Mesendoderm (in vitro differentiated cells): ENCODE measurements at regions not wholly inside any gene's neighbourhood (a gene's known extent, or its start where the extent isn't known, plus 50 kb on each side); places are given as distances from the start of the nearest gene placed in this dataset.
A peak's percentile ranks its signal among the peaks of the same experiment; 100 is the strongest.

Experiments
- DNase-seq: peaks from one replicate; pipeline ENCODE4 v3.0.0; 2013
- H2AK5ac ChIP-seq: 2 replicates; pipeline ENCODE4 v1.6.1; 2013; ENCODE audit warnings: low read length, inconsistent platforms
- H2BK120ac ChIP-seq: 2 replicates; pipeline ENCODE4 v1.6.1; 2013; ENCODE audit warnings: low read depth, mild to moderate bottlenecking, low read length, moderate library complexity, mixed read lengths
- H2BK15ac ChIP-seq: replicated peaks from 2 replicates; pipeline ENCODE4 v1.6.1; 2013; ENCODE audit warnings: low read depth, mild to moderate bottlenecking, moderate library complexity
- H2BK5ac ChIP-seq: 2 replicates; pipeline ENCODE4 v1.6.1; 2013; ENCODE audit warnings: low read length, inconsistent platforms
- H3K18ac ChIP-seq: 2 replicates; pipeline ENCODE4 v1.6.1; 2013; ENCODE audit warnings: mild to moderate bottlenecking, low read length, mixed read lengths
- H3K23ac ChIP-seq: one replicate; pipeline ENCODE4 v1.6.1; 2013; ENCODE audit warnings: low read length
- H3K27ac ChIP-seq: 2 replicates; pipeline ENCODE4 v1.5.1; 2013; ENCODE audit warnings: low read depth, mild to moderate bottlenecking, inconsistent platforms, low read length, moderate library complexity
- H3K27me3 ChIP-seq: 2 replicates; pipeline ENCODE4 v1.6.1; 2013; ENCODE audit warnings: low read length, control low read depth, mild to moderate bottlenecking, inconsistent platforms; ENCODE audit not compliant: insufficient read depth, poor library complexity
- H3K36me3 ChIP-seq: 2 replicates; pipeline ENCODE4 v1.6.1; 2013; ENCODE audit warnings: low read length, inconsistent platforms; ENCODE audit not compliant: control insufficient read depth, insufficient read depth
- H3K4ac ChIP-seq: one replicate; pipeline ENCODE4 v1.6.1; 2013; ENCODE audit warnings: low read depth, mild to moderate bottlenecking, low read length, moderate library complexity
- H3K4me1 ChIP-seq: 2 replicates; pipeline ENCODE4 v1.6.1; 2013; ENCODE audit warnings: low read depth, low read length, inconsistent platforms; ENCODE audit not compliant: control insufficient read depth
- H3K4me2 ChIP-seq: 2 replicates; pipeline ENCODE4 v1.6.1; 2013; ENCODE audit warnings: low read length
- H3K4me3 ChIP-seq: 2 replicates; pipeline ENCODE4 v1.5.1; 2013; ENCODE audit warnings: mild to moderate bottlenecking, low read length
- H3K56ac ChIP-seq: one replicate; pipeline ENCODE4 v1.6.1; 2013; ENCODE audit warnings: low read length
- H3K79me1 ChIP-seq: 2 replicates; pipeline ENCODE4 v1.6.1; 2013; ENCODE audit warnings: low read length, inconsistent platforms
- H3K79me2 ChIP-seq: 2 replicates; pipeline ENCODE4 v1.6.1; 2013; ENCODE audit warnings: mild to moderate bottlenecking, low read length; ENCODE audit not compliant: control insufficient read depth, insufficient read depth
- H3K9ac ChIP-seq: 2 replicates; pipeline ENCODE4 v1.6.1; 2013; ENCODE audit warnings: low read length, inconsistent platforms
- H4K5ac ChIP-seq: one replicate; pipeline ENCODE4 v1.6.1; 2013; ENCODE audit warnings: low read length
- H4K8ac ChIP-seq: one replicate; pipeline ENCODE4 v1.6.1; 2013; ENCODE audit warnings: low read depth, mild to moderate bottlenecking, control low read depth, low read length, moderate library complexity
- WGBS: extraction: QIAGEN DNeasy Blood & Tissue Kit; methylation state at CpG from one replicate; pipeline ENCODE4 v1.1.7; 2013; ENCODE audit warnings: low lambda C conversion rate, missing lambda C conversion rate; ENCODE audit not compliant: insufficient coverage; ENCODE audit errors: extremely low coverage; 5-methylcytosine and 5-hydroxymethylcytosine counted together

GRCh38 chr1:194537521-194537920 lies 1351.1 kb upstream of the B3GALT2 start:
- Histone ChIP-seq H3K79me1 (no peaks in the 10 kb centered on the region), H3K4me2 (no peak overlapping the region), H3K36me3 (no peaks in the 10 kb centered on the region), H2AK5ac (no peak overlapping the region), H3K9ac (no peak overlapping the region), H3K23ac (no peak overlapping the region), H3K79me2 (no peaks in the 10 kb centered on the region), H2BK5ac (no peak overlapping the region), H2BK120ac (no peak overlapping the region), H4K5ac (no peak overlapping the region), H4K8ac (no peak overlapping the region), H3K27ac (no peak overlapping the region), H2BK15ac (no peak overlapping the region), H3K56ac (no peak overlapping the region), H3K4me1 (peaks cover 2% of the 10 kb centered on the region), H3K4me3 (no peak overlapping the region), H3K4ac (no peak overlapping the region), H3K27me3 (no peaks in the 10 kb centered on the region), H3K18ac (no peak overlapping the region)
- no peak for DNase-seq

- no peak overlapping the region for H3K23ac ChIP-seq
- peak overlapping the region; percentile 13 for H3K18ac ChIP-seq
These were observed 1349.0 kb upstream of the B3GALT2 start for GRCh38 chr1:194535369-194535768.

GRCh38 chr1:194534784-194535183 lies 1348.4 kb upstream of the B3GALT2 start:
- H3K4ac ChIP-seq = peak overlapping the region; percentile 56
- no peak overlapping the region for H2BK120ac ChIP-seq
- no peak overlapping the region for H4K5ac ChIP-seq
- no peak overlapping the region for H3K9ac ChIP-seq
- no peaks in the 10 kb centered on the region for H3K36me3 ChIP-seq
- no peak overlapping the region for H4K8ac ChIP-seq
- no peak overlapping the region for H3K4me2 ChIP-seq
- no peaks in the 10 kb centered on the region for H3K79me2 ChIP-seq
- no peak overlapping the region for H3K56ac ChIP-seq
- H3K23ac ChIP-seq = no peak overlapping the region
- H3K27ac ChIP-seq = peak overlapping the region; percentile 49
- no peaks in the 10 kb centered on the region for H3K79me1 ChIP-seq
- H3K4me1 ChIP-seq = peaks cover 2% of the 10 kb centered on the region
- H3K27me3 ChIP-seq = no peaks in the 10 kb centered on the region
- H2AK5ac ChIP-seq = no peak overlapping the region
- DNase-seq = no peak
- no CpG with 5 or more reads among the region's 6 CpGs for WGBS
- no peak overlapping the region for H3K4me3 ChIP-seq
- peak overlapping the region; percentile 13 for H3K18ac ChIP-seq
- no peak overlapping the region for H2BK5ac ChIP-seq
- H2BK15ac ChIP-seq = peak overlapping the region; percentile 42

More at GRCh38 chr1:194535369-194535768, 1349.0 kb upstream of the B3GALT2 start:
- H2BK15ac ChIP-seq = no peak overlapping the region
- peaks cover 2% of the 10 kb centered on the region for H3K4me1 ChIP-seq
- WGBS = no CpG with 5 or more reads among the region's 6 CpGs
- H3K27ac ChIP-seq = peak overlapping the region; percentile 49
- H3K4ac ChIP-seq = no peak overlapping the region
- H3K9ac ChIP-seq = no peak overlapping the region
- H2AK5ac ChIP-seq = no peak overlapping the region
- H3K36me3 ChIP-seq = no peaks in the 10 kb centered on the region
- no peak overlapping the region for H3K56ac ChIP-seq
- H3K4me2 ChIP-seq = no peak overlapping the region
- H3K27me3 ChIP-seq = no peaks in the 10 kb centered on the region
- H4K5ac ChIP-seq = no peak overlapping the region
- no peaks in the 10 kb centered on the region for H3K79me1 ChIP-seq
- no peak overlapping the region for H4K8ac ChIP-seq
- no peak overlapping the region for H2BK5ac ChIP-seq
- H2BK120ac ChIP-seq = no peak overlapping the region
- DNase-seq = peak; percentile 94
- no peaks in the 10 kb centered on the region for H3K79me2 ChIP-seq
- H3K4me3 ChIP-seq = no peak overlapping the region

GRCh38 chr1:194533641-194534040 lies 1347.2 kb upstream of the B3GALT2 start:
- Histone ChIP-seq H3K9ac (no peak overlapping the region), H2BK5ac (no peak overlapping the region), H3K4me3 (no peak overlapping the region), H3K27me3 (no peaks in the 10 kb centered on the region), H2BK15ac (no peak overlapping the region), H3K23ac (no peak overlapping the region), H2AK5ac (no peak overlapping the region), H3K18ac (no peak overlapping the region), H3K4me1 (peaks cover 2% of the 10 kb centered on the region), H3K79me2 (no peaks in the 10 kb centered on the region), H3K36me3 (no peaks in the 10 kb centered on the region), H3K27ac (no peak overlapping the region), H3K79me1 (no peaks in the 10 kb centered on the region), H4K8ac (no peak overlapping the region), H3K4me2 (no peak overlapping the region), H2BK120ac (no peak overlapping the region), H3K4ac (no peak overlapping the region), H4K5ac (no peak overlapping the region), H3K56ac (no peak overlapping the region)
- WGBS = no CpG with 5 or more reads among the region's 2 CpGs
- DNase-seq = no peak

- WGBS = no CpG with 5 or more reads among the region's 3 CpGs
These were observed 1331.2 kb upstream of the B3GALT2 start for GRCh38 chr1:194517567-194517966.

GRCh38 chr1:194515916-194516315 lies 1329.5 kb upstream of the B3GALT2 start:
- Histone ChIP-seq H4K5ac (no peak overlapping the region), H2BK15ac (no peak overlapping the region), H3K27ac (no peak overlapping the region), H3K4ac (no peak overlapping the region), H3K18ac (no peak overlapping the region), H3K9ac (no peak overlapping the region), H4K8ac (no peak overlapping the region), H3K4me1 (no peaks in the 10 kb centered on the region), H3K79me1 (no peaks in the 10 kb centered on the region), H3K56ac (no peak overlapping the region), H3K27me3 (no peaks in the 10 kb centered on the region), H3K36me3 (no peaks in the 10 kb centered on the region), H3K79me2 (no peaks in the 10 kb centered on the region), H2BK120ac (no peak overlapping the region), H3K23ac (no peak overlapping the region), H2BK5ac (no peak overlapping the region), H2AK5ac (no peak overlapping the region), H3K4me2 (no peak overlapping the region), H3K4me3 (no peak overlapping the region)
- no CpG with 5 or more reads among the region's 4 CpGs for WGBS
- no peak for DNase-seq

More at GRCh38 chr1:194517567-194517966, 1331.2 kb upstream of the B3GALT2 start:
- Histone ChIP-seq H3K4ac (no peak overlapping the region), H2BK5ac (no peak overlapping the region), H4K5ac (no peak overlapping the region), H3K9ac (no peak overlapping the region), H3K4me2 (no peak overlapping the region), H3K79me2 (no peaks in the 10 kb centered on the region), H3K4me3 (no peak overlapping the region), H2BK15ac (no peak overlapping the region), H3K4me1 (no peaks in the 10 kb centered on the region), H3K18ac (no peak overlapping the region), H3K27me3 (no peaks in the 10 kb centered on the region), H2AK5ac (no peak overlapping the region), H3K56ac (no peak overlapping the region), H3K79me1 (no peaks in the 10 kb centered on the region), H3K27ac (no peak overlapping the region), H2BK120ac (no peak overlapping the region), H4K8ac (no peak overlapping the region), H3K36me3 (no peaks in the 10 kb centered on the region), H3K23ac (no peak overlapping the region)
- DNase-seq = no peak
